SHP77 (cell line): ENCODE measurements at regions not wholly inside any gene's neighbourhood (a gene's known extent, or its start where the extent isn't known, plus 50 kb on each side); places are given as distances from the start of the nearest gene placed in this dataset.

ENCODE experiments used
- DNase-seq, 2 experiments: peaks; one replicate each; lab custom pipeline; 2025; lab: John Stamatoyannopoulos, UW

DNA sequence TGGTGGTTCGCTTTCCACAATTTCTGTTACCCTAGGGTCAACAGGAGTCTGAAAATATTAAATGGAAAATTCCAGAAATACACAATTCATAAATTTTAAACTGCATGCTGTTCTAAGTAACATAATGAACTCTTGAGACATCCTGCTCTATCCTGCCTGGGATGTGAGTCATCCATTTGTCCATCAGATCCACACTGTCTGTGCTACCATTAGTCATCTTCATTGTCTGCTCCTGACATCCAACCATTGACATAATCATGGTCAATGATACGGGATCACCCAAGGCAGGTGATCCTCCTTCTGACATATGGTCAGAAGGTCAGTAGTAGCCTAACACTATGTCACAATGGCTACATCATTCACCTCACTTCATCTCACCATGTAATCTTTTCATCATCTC lies 276.7 kb upstream of the KIF2A start:
- no peak for DNase-seq

DNA sequence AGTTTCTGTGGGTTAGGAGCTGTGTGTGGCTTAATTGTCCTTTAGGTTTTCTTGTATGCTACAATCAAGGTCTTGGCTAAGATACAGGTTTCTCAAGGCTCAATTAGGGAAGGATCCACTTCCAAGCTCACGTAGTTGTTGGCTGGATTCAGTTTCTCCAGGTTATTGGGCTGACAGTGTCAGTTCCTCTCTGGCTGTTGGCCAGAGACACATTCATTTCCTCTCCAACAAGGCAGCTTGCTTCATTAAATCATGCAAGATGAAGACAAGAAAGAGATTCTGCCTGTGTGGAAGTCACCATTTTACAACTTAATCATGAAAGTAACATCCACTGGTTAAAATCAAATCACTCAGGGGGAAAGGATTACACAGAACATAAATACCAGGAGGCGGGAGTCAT lies 275.7 kb upstream of the KIF2A start:
- DNase-seq: no peak

- DNase-seq: no peak
Observed at GRCh38 chr5:62038024-62038423, 268.0 kb upstream of the KIF2A start.

- DNase-seq: no peak
Observed at GRCh38 chr5:62041156-62041756, 264.8 kb upstream of the KIF2A start.

- peak in 1 of 2 experiments; percentile 7 for DNase-seq
Observed at GRCh38 chr5:62042007-62042406, 264.0 kb upstream of the KIF2A start.

DNA sequence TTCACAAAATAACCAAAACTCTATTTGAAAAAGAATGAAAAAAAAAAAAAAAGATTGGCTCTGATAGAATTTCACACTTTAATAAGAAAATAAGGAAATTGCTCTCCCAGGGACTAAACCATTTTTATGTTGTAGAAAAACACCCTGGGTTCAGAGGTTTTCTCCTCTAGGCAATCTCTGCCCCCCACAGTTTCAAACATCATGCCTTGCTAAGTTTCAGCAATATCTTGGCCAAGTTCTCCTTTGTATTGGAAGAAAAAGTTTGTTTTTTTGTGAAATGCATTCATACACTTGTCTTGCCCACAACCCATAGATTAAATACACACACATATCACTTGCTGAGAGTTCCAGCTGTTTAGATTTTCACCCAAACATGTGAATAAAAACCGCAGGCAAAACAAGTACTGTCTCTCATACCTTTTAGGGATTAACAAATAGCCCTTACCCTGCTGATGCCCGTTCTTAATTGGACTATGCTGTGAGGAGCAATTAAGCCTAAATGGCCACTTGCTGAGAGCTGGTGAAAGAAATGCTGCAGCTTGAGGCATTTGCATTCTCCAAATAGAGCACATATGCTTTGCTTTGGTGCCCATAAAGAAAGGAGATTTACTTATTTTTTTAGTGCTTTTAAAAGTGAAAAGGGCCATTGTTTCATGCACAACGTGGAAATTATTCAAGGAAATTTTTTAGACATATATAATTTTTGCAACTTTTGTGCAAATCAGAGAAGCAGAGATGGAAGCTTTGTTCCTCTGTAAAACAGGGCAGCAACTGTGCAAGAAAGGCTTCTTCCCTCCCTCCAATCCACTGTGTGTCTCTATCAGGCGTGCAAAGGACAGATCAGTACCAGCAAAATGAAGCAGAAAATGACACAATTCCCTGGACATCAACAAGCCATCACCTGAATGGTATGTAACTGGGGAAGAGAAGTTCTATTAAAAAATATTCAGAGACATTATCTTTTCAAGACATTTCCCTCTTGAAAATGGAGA lies 262.4 kb upstream of the KIF2A start:
- no peak for DNase-seq

DNA sequence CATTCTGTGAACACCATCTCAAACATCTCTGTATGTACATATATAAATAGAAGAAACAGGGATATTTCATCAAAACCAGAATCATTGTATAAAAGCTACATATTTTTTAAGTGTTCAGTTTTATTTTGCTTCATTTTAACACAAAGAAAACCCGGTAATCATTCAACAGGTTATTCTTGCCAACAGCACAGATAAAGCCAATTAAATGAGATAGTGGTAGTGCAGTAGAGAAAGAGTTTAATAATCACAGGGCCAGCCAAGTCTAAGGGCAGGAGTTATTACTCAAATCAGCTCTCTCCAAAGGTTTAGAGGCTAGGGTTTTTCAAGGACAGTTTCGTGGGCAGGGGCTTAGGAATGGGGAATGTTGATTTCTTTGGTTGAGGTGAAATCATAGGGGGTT lies 261.0 kb upstream of the KIF2A start:
- no peak for DNase-seq

DNA sequence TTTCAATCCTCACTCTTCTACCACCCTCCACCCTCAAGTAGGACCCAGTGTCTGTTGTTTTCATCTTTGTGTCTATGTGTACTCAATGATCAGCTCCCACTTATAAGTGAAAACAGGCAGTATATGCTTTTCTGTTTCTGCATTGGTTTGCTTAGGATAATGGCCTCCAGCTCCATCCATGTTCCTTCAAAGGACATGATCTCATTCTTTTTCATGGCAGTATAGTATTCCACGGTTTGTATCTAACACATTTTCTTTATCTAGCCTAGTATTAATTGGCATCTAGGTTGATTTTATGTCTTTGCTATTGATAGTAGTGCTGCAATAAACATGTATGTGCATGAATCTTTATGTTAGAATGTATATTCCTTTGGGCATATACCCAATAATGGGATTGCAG lies 259.8 kb upstream of the KIF2A start:
- DNase-seq: no peak

DNA sequence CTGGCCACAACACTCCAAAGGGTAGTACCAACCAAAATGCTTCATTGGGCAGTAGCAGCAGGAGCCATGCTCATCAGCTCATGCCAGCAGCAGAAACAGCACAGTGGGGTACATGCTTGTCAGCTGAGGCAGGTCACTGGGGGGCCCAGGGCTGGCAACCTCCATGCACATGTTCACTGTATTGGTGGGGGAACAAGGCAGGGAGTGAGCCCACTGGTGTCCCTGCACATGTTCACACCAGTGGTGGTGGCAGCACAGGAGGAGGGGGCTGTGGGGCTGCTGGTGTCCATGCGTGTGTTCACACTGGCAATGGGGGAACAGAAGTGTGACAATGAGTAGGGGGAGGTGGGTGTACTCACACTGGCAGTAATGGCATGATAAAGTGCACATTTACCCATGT lies 254.3 kb upstream of the KIF2A start:
- no peak for DNase-seq

GRCh38 chr5:62059960-62060359 lies 246.0 kb upstream of the KIF2A start:
- DNase-seq: no peak

GRCh38 chr5:62065050-62065449 lies 241.0 kb upstream of the KIF2A start:
- DNase-seq: no peak

DNA sequence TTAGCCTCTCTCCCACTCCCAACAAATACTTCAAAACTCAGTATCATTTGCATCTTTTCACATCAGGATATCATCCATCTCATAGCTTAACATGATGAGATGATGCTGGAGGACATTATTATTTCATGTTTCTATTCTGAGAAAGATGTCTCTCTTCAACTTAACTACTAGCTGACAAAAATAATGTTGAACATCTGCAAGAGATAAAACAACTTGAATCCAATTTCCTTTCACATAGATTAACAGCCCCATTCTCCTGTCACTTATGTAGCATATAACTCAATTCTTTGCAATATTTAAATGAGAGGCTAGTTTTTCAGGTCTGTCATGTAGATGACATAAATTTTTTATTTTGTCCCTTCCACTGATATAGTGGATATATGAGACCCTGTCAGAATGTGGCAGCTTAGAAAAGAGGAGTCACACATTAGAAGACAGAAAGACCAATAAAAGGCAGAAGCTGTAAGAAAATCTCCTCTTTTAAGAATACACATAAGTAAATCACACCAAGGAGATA lies 239.2 kb upstream of the KIF2A start:
- no peak for DNase-seq

- no peak for DNase-seq
Observed at GRCh38 chr5:62068554-62068953, 237.5 kb upstream of the KIF2A start.

DNA sequence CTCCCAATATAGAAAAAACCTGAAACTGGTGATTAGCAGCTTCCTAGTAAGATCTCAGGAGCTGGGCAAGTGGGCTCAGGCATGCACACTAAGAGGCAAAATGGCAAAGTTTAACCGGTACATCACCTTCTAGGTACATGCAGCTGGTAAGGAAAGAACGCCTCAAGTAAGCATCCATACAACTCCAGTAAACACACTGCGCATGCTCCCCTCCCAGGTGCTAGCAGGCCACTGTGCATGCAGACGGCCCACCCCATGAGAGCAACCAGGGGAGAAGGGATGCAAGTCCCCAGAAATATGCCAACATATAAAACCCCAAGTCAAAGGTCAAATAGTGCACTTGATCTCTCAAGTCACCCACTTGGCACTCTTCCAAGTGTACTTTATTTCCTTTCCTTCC lies 228.6 kb upstream of the KIF2A start:
- DNase-seq: no peak

DNA sequence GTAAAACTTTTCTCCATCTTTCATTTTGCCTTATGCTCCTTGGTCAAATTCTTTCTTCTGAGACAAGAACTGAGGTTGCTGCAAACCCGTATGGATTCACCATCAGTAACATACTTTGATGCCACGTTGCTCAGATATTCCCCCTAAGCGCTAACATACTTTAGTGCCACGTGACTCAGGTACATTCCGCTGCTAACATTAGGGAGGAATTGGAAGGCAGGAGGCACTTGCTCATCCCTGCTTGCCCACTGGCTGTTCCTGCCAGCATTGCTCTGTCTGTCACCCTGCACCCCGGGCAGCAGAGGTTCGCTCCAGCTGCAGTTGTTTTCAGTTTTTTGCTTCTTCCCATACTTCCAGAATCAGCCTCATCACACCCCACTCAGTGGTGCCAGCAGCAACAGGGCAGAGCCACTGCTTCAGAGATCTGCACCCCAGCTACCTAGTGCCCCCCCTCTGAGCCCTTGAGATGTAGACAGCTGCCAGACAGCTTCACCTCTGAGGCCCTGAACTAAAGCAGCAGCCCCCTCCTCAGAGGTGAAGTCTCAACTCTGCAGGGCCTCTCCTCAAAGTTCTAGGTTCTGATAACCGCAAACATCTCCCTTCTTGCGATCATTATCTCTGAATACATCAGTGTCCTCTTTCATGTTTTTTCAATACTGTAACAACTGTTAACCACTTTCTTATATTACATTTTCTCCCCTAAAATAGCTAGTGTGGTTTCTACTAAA lies 228.0 kb upstream of the KIF2A start:
- no peak for DNase-seq

DNA sequence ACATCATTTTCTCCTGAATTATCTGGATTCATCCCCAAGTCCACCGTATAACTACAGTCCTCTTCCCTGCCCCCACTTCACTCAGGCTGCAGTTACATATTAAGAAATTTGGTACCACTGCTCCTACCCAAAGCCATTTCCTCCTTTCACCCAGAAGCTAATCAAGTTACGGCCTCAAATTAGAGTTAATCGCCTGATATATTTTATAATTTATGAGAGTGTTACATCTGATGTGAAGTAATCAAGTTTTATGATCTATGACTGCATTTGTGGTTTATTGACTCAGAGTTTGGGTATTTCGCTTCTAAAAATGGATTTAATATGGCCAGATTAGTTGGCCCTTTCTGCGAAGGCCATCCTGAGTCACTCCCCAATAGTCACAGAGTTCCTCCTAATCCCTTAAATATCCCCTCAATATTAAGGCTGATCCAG lies 223.6 kb upstream of the KIF2A start:
- no peak for DNase-seq

GRCh38 chr5:62083247-62083646 lies 222.8 kb upstream of the KIF2A start:
- DNase-seq: no peak

GRCh38 chr5:62083661-62084060 lies 222.3 kb upstream of the KIF2A start:
- no peak for DNase-seq

DNA sequence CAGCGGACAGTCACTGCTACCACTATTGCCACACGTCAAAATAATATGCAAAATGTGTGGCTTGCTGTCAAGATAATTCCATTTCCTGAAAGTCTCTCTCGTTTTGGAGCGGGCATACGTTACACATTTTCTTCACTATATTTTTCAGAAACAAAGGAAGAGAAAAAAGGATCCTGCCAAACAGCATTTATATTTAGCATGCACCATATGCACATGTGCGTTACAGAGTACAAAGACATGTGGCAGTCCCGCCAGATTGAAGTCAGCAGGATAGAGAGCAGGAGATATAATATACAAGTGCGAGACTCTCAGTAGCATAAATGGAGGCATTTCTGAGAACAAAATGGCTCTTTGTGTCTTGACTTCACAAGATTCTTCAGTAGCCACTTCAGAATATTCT lies 221.6 kb upstream of the KIF2A start:
- DNase-seq: no peak

DNA sequence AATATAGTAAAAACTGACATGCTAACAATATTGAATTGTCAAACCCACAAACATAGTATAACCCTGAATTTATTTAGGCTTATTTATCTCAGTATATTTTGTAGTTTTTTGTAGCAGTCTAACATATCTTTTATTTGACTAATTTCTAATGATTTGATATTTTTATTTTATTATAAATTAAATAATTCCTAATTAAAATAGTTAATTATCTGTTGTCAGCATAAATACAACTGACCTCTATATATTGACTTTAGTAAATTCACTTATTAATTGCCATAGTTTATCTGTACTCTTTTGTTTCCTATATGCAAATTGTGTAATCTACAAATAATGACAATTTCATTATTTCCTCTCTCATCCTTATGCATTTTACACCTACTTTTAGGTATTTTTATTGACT lies 215.1 kb upstream of the KIF2A start:
- DNase-seq: no peak

DNA sequence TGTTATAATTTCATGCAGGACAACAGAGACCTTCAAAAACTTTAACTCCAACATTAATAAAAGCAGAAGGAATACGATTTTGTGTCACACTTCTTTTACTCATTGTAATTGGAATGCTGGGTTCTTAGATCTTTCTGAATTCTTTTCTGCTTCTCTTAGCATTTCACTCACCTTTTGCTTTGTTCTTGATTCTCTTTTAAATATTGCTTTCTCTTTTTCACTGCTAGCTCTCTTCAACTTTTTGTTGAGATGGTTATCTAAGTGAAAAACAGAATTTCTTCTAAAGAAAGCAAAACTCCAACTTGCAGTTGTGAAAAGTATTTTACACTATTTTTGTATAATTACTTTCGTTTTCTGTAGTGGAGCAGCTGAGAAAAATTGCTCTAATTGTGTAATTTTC lies 212.6 kb upstream of the KIF2A start:
- no peak for DNase-seq

- DNase-seq: peak; percentile 76 to 83
Observed at GRCh38 chr5:62093976-62094375, 212.0 kb upstream of the KIF2A start.

GRCh38 chr5:62097361-62097760 lies 208.6 kb upstream of the KIF2A start:
- no peak for DNase-seq
